Peyer's patch (tissue), 4 donors: ENCODE measurements at regions not wholly inside any gene's neighbourhood (a gene's known extent, or its start where the extent isn't known, plus 50 kb on each side); places are given as distances from the start of the nearest gene placed in this dataset.
A peak's percentile ranks its signal among the peaks of the same experiment; 100 is the strongest.

Experiments
- DNase-seq, 3 donors: peaks; one replicate each; pipeline ENCODE4 v3.0.0-alpha.2; 2017 to 2019
- H3K27ac ChIP-seq, 4 donors: fragments of 200-600 bp; sonication (generic); one replicate each; pipeline ENCODE4 v1.5.1; 2016 to 2019
- H3K27me3 ChIP-seq, 2 donors: fragments of 200-600 bp; sonication (generic); one replicate each; pipeline ENCODE4 v1.5.1; 2019
- H3K36me3 ChIP-seq, 3 donors: fragments of 200-600 bp; sonication (generic); one replicate each; pipeline ENCODE4 v1.5.1; 2016 to 2019
- H3K4me1 ChIP-seq, 4 donors: fragments of 200-600 bp; sonication (generic); one replicate each; pipeline ENCODE4 v1.5.1; 2016 to 2019
- H3K4me3 ChIP-seq, 4 donors: fragments of 200-600 bp; sonication (generic); 1 replicate in 3 of 4; 2 replicates in 1 of 4; pipeline ENCODE4 v1.5.1; 2016 to 2019; ENCODE audit warnings: mild to moderate bottlenecking in 1 of 4
- H3K9me3 ChIP-seq, 4 donors: fragments of 200-600 bp; sonication (generic); one replicate each; pipeline ENCODE4 v1.5.1; 2016 to 2019; ENCODE audit warnings: mild to moderate bottlenecking in 1 of 4
- POLR2A ChIP-seq, 2 donors: fragments of 450-650 bp; IDR thresholded peaks; one replicate each; pipeline ENCODE4 v1.5.1; 2017; ENCODE audit warnings: antibody characterized with exemption in 2 of 2, mild to moderate bottlenecking in 2 of 2, moderate library complexity in 2 of 2
- TF ChIP-seq, protein P1 (sequence below), 6 experiments: fragments of 450-650 bp in 4 of 6; fragments of 200-600 bp in 2 of 6; sonication (generic) in 1 of 6; IDR thresholded peaks; one replicate each; pipeline ENCODE4 v1.5.1; 2017 to 2019; ENCODE audit warnings: antibody characterized with exemption in 6 of 6, mild to moderate bottlenecking in 3 of 6, moderate library complexity in 1 of 6

DNA sequence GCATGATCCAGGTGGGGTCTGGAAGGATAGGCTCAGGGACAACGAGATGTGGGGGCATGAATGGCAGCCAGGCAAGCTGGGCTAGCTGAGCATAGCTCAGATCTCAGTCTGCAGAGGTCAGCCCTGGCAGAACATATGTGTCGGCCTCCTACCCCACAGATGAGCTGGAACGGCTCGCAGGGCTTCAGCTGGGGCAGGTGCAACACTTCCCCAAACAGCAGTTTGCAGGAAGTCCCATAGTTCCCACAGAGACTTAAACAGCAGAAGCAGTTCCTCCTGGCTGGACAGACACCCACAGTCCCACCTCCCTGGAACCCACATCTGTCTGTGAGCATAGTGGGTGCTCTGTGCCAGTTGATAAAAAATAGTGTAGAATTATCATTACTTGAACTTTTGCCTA is 404.6 kb downstream of the GADD45G start:
- no peaks in the 10 kb centered on the region for H3K36me3 ChIP-seq
- H3K4me1 ChIP-seq, result peaks cover 0 to 9% (median 2%) of the 10 kb centered on the region in 4 donors
- no peaks in the 10 kb centered on the region for H3K27me3 ChIP-seq
- TF ChIP-seq, protein P1, sequence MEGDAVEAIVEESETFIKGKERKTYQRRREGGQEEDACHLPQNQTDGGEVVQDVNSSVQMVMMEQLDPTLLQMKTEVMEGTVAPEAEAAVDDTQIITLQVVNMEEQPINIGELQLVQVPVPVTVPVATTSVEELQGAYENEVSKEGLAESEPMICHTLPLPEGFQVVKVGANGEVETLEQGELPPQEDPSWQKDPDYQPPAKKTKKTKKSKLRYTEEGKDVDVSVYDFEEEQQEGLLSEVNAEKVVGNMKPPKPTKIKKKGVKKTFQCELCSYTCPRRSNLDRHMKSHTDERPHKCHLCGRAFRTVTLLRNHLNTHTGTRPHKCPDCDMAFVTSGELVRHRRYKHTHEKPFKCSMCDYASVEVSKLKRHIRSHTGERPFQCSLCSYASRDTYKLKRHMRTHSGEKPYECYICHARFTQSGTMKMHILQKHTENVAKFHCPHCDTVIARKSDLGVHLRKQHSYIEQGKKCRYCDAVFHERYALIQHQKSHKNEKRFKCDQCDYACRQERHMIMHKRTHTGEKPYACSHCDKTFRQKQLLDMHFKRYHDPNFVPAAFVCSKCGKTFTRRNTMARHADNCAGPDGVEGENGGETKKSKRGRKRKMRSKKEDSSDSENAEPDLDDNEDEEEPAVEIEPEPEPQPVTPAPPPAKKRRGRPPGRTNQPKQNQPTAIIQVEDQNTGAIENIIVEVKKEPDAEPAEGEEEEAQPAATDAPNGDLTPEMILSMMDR (IDR thresholded peaks at IDR 0.05), result no peak
- no peak for TF ChIP-seq POLR2A (IDR thresholded peaks at IDR 0.05)
- DNase-seq, result peak in 2 of 3 donors; percentile 80 to 85
- H3K4me3 ChIP-seq, result no peak overlapping the region
- peak overlapping the region in 1 of 4 donors; percentile 49 for H3K27ac ChIP-seq
- H3K9me3 ChIP-seq, result no peaks in the 10 kb centered on the region

DNA sequence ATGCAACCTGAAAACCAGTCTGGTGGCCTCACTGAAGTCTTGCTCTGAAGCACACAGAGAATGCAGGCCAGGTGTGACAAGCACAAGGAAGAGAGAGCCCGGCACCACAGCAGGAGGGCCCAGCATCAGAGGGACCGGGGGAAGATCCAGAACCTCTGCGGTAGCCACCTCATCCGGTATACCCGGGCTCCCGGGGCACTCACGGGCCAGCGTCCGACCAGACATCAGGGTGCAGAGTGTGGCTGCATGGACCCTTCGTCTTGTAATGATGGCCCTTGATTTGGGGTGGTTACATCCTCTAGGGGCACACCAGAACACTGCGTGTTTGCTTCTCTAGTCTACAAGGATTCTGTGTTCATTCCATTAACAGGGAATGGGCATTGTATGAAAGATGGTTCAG is 406.0 kb downstream of the GADD45G start:
- no peaks in the 10 kb centered on the region for H3K9me3 ChIP-seq
- no peaks in the 10 kb centered on the region for H3K27me3 ChIP-seq
- H3K4me1 ChIP-seq, result peaks cover 0 to 9% (median 2%) of the 10 kb centered on the region in 4 donors
- no peak overlapping the region for H3K27ac ChIP-seq
- H3K36me3 ChIP-seq, result no peaks in the 10 kb centered on the region
- DNase-seq, result no peak
- H3K4me3 ChIP-seq, result no peak overlapping the region
- TF ChIP-seq POLR2A (IDR thresholded peaks at IDR 0.05), result no peak
- TF ChIP-seq, protein P1 (IDR thresholded peaks at IDR 0.05), result no peak

DNA sequence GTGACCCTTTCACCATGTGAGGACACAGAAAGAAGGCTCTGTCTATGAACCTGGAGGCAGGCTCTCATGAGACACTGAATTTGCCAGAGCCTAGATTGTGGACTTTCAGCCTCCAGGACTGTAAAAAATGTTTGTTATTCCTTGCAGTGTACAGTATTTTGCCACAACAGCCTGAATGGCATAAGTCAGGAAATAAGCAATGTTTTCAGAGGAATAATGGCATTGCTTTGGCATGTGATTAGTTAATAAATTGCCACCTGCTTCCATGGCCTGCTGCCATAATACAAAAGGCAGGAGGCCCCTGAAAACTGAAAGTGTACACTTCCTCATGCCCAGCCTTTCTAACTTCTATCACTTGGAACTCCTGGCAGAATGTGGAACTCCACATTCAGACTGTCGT is 408.1 kb downstream of the GADD45G start:
- H3K27me3 ChIP-seq, result no peaks in the 10 kb centered on the region
- no peaks in the 10 kb centered on the region for H3K9me3 ChIP-seq
- H3K4me1 ChIP-seq, result peaks cover 0 to 6% (median 0%) of the 10 kb centered on the region in 4 donors
- DNase-seq, result no peak
- no peak overlapping the region for H3K27ac ChIP-seq
- no peak for TF ChIP-seq POLR2A (IDR thresholded peaks at IDR 0.05)
- TF ChIP-seq, protein P1 (IDR thresholded peaks at IDR 0.05), result peak in 2 of 6 experiments; percentile 4
- H3K36me3 ChIP-seq, result no peaks in the 10 kb centered on the region
- no peak overlapping the region for H3K4me3 ChIP-seq

DNA sequence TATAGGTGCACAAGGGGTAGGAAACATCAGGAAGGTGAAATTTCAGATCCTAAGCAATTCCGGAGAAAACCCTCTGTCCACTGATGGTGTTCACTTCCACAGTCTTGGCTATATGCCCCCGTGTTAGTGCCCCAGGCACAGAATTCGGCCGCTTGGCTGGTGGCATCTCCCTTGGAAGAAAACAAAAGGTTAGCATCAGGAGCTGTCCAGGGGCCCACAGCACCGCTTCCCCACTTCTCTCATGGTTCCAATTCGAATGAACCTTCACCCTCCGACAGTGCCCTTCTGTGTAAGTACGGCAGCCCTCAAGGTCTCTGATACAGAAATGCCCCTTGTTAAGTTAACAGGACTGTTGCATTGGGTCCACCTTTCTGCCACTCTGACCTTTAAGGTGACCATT is 409.0 kb downstream of the GADD45G start:
- Histone ChIP-seq H3K27ac (no peak overlapping the region), H3K9me3 (no peaks in the 10 kb centered on the region), H3K36me3 (no peaks in the 10 kb centered on the region), H3K4me1 (no peaks in the 10 kb centered on the region), H3K4me3 (no peak overlapping the region), H3K27me3 (no peaks in the 10 kb centered on the region)
- no peak for DNase-seq
- no peak for TF ChIP-seq POLR2A (IDR thresholded peaks at IDR 0.05)
- TF ChIP-seq, protein P1 (IDR thresholded peaks at IDR 0.05), result no peak

DNA sequence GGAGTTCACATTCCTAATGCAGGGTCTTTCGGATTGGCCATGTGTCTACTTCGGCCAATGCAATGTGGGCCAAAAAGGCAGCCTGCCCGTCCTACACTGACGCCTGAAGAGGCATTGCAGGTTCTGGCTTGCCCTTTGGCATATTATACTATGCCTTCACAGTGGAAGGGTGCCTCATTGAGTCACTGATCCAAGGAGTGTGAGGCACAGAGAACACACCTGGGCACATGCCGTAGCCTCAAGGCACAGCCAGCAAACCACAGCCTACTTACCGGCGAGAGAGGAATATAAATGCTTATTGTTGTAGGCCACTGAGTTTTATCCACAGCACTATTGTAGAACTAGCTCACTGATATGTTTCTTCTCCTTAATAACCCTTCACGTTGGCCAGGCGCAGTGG is 409.6 kb downstream of the GADD45G start:
- Histone ChIP-seq H3K9me3 (no peaks in the 10 kb centered on the region), H3K4me3 (no peak overlapping the region), H3K27ac (no peak overlapping the region), H3K36me3 (no peaks in the 10 kb centered on the region), H3K4me1 (no peaks in the 10 kb centered on the region), H3K27me3 (no peaks in the 10 kb centered on the region)
- no peak for TF ChIP-seq POLR2A (IDR thresholded peaks at IDR 0.05)
- no peak for DNase-seq

DNA sequence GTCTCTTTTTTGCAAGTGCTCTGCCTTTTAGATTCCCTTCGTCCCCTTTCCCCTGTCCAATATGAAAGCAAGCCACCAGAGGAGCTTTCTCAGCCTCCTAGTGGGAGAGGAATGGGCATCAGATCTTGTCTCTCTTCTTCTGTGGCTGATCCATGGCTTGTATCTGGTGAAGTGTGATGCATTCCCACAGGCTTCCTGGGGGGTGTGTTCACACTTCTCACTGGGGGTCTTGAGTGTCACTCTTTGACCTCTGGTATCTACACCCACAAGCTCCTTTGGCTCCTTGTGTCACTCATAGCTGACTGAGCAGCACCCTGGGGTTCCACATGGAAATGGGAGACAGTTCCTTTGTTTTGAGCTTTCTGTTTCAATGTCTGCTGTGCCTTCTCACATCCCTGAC is 411.5 kb downstream of the GADD45G start:
- H3K4me3 ChIP-seq, result no peak overlapping the region
- no peaks in the 10 kb centered on the region for H3K36me3 ChIP-seq
- no peaks in the 10 kb centered on the region for H3K9me3 ChIP-seq
- DNase-seq, result no peak
- H3K4me1 ChIP-seq, result no peaks in the 10 kb centered on the region
- TF ChIP-seq POLR2A (IDR thresholded peaks at IDR 0.05), result no peak
- TF ChIP-seq, protein P1 (IDR thresholded peaks at IDR 0.05), result no peak
- H3K27me3 ChIP-seq, result no peaks in the 10 kb centered on the region
- no peak overlapping the region for H3K27ac ChIP-seq
